DND-41 (cell line): ENCODE measurements at regions not wholly inside any gene's neighbourhood (a gene's known extent, or its start where the extent isn't known, plus 50 kb on each side); places are given as distances from the start of the nearest gene placed in this dataset.

Source experiments
- ATAC-seq: fragments of 200-7000 bp; cut with Tn5 transposase; 3 replicates; pipeline ENCODE4 v1.9.1; 2021; ENCODE audit warnings: low read depth; ENCODE audit not compliant: insufficient read depth
- DNase-seq: peaks from one replicate; pipeline ENCODE4 v3.0.0-alpha.2; 2020
- H2AFZ ChIP-seq: 2 replicates; pipeline ENCODE4 v1.6.0; 2012; ENCODE audit warnings: low read depth, low read length
- H3K27ac ChIP-seq: 2 replicates; pipeline ENCODE4 v1.5.1; 2012; ENCODE audit warnings: low read length, inconsistent platforms
- H3K27me3 ChIP-seq: fragments of 200-600 bp; sonication (generic); 2 replicates; pipeline ENCODE4 v1.6.0; 2012; ENCODE audit warnings: low read length, mild to moderate bottlenecking, inconsistent platforms; ENCODE audit not compliant: insufficient read depth, poor library complexity
- H3K36me3 ChIP-seq: 2 replicates; pipeline ENCODE4 v1.5.1; 2012; ENCODE audit warnings: low read length, inconsistent platforms; ENCODE audit not compliant: insufficient read depth
- H3K4me1 ChIP-seq: 2 replicates; pipeline ENCODE4 v1.5.1; 2012; ENCODE audit warnings: mild to moderate bottlenecking, low read length; ENCODE audit not compliant: insufficient read depth
- H3K4me2 ChIP-seq: 2 replicates; pipeline ENCODE4 v1.6.0; 2012; ENCODE audit warnings: mild to moderate bottlenecking, moderate library complexity, low read length, inconsistent platforms; ENCODE audit not compliant: insufficient read depth
- H3K4me3 ChIP-seq, 2 experiments: fragments of 200-600 bp in 1 of 2; shearing (Covaris generic) in 1 of 2; 2 replicates each; pipeline ENCODE4 v1.5.1; 2012 to 2016; ENCODE audit warnings: inconsistent platforms in 2 of 2, low read length in 2 of 2, mild to moderate bottlenecking in 2 of 2, low read depth in 1 of 2, moderate library complexity in 1 of 2
- H3K79me2 ChIP-seq: 2 replicates; pipeline ENCODE4 v1.6.0; 2012; ENCODE audit warnings: low read length, inconsistent platforms; ENCODE audit not compliant: insufficient read depth
- H3K9ac ChIP-seq: 2 replicates; pipeline ENCODE4 v1.6.0; 2012; ENCODE audit warnings: low read depth, mild to moderate bottlenecking, inconsistent platforms, low read length, moderate library complexity
- H3K9me3 ChIP-seq: 2 replicates; pipeline ENCODE4 v1.5.1; 2012; ENCODE audit warnings: low read length, moderate library complexity, mild to moderate bottlenecking, inconsistent platforms; ENCODE audit not compliant: insufficient read depth, severe bottlenecking
- H4K20me1 ChIP-seq: 2 replicates; pipeline ENCODE4 v1.6.0; 2012; ENCODE audit warnings: low read length; ENCODE audit not compliant: insufficient read depth
- CTCF ChIP-seq: IDR thresholded peaks from 2 replicates; pipeline ENCODE4 v1.5.1; 2012; ENCODE audit warnings: borderline replicate concordance, low read length, moderate library complexity, mild to moderate bottlenecking; ENCODE audit not compliant: poor library complexity, severe bottlenecking; ENCODE audit errors: extremely low read depth
- EZH2 ChIP-seq: IDR thresholded peaks from 3 replicates; pipeline ENCODE4 v1.6.1; 2012; ENCODE audit warnings: borderline replicate concordance, low read depth, mild to moderate bottlenecking, moderate library complexity, low read length, inconsistent platforms; ENCODE audit not compliant: severe bottlenecking

- no peak for DNase-seq
- Histone ChIP-seq H3K27me3 (no peaks in the 10 kb centered on the region), H3K4me2 (no peak overlapping the region), H4K20me1 (no peaks in the 10 kb centered on the region), H3K79me2 (no peaks in the 10 kb centered on the region), H3K27ac (no peak overlapping the region), H3K36me3 (no peaks in the 10 kb centered on the region), H3K4me1 (no peaks in the 10 kb centered on the region), H3K4me3 (no peak overlapping the region), H3K9ac (no peak overlapping the region), H3K9me3 (no peaks in the 10 kb centered on the region), H2AFZ (no peak overlapping the region)
- TF ChIP-seq EZH2 (no peak), CTCF (no peak)
- no peak for ATAC-seq
Measured at GRCh38 chr3:39657075-39657474, 152.3 kb upstream of the MYRIP start.

GRCh38 chr3:39657775-39658174, 151.6 kb upstream of the MYRIP start:
- H4K20me1 ChIP-seq: no peaks in the 10 kb centered on the region
- no peak overlapping the region for H3K4me3 ChIP-seq
- ATAC-seq: no peak
- H3K27ac ChIP-seq: no peak overlapping the region
- H3K36me3 ChIP-seq: no peaks in the 10 kb centered on the region
- H2AFZ ChIP-seq: no peak overlapping the region
- H3K4me2 ChIP-seq: no peak overlapping the region
- no peak for DNase-seq
- no peaks in the 10 kb centered on the region for H3K27me3 ChIP-seq
- no peaks in the 10 kb centered on the region for H3K4me1 ChIP-seq
- H3K9ac ChIP-seq: no peak overlapping the region
- TF ChIP-seq CTCF (no peak), EZH2 (no peak)
- no peaks in the 10 kb centered on the region for H3K79me2 ChIP-seq
- H3K9me3 ChIP-seq: no peaks in the 10 kb centered on the region

- H3K79me2 ChIP-seq: no peaks in the 10 kb centered on the region
- no peak overlapping the region for H3K27ac ChIP-seq
- no peaks in the 10 kb centered on the region for H3K4me1 ChIP-seq
- peaks cover 4% of the 10 kb centered on the region for H3K27me3 ChIP-seq
- DNase-seq (no peak), ATAC-seq (no peak)
- TF ChIP-seq CTCF: no peak
- TF ChIP-seq EZH2: no peak
- H2AFZ ChIP-seq: no peak overlapping the region
- H3K9me3 ChIP-seq: no peaks in the 10 kb centered on the region
- no peaks in the 10 kb centered on the region for H3K36me3 ChIP-seq
- no peaks in the 10 kb centered on the region for H4K20me1 ChIP-seq
- no peak overlapping the region for H3K4me3 ChIP-seq
- no peak overlapping the region for H3K4me2 ChIP-seq
- H3K9ac ChIP-seq: no peak overlapping the region
Measured at GRCh38 chr3:39664931-39665330, 144.5 kb upstream of the MYRIP start.

GRCh38 chr3:39665441-39665840, 144.0 kb upstream of the MYRIP start:
- Histone ChIP-seq H3K4me2 (no peak overlapping the region), H3K79me2 (no peaks in the 10 kb centered on the region), H3K9ac (no peak overlapping the region), H3K4me3 (no peak overlapping the region), H3K27me3 (peaks cover 4% of the 10 kb centered on the region), H3K4me1 (no peaks in the 10 kb centered on the region), H2AFZ (no peak overlapping the region), H3K27ac (no peak overlapping the region), H3K9me3 (no peaks in the 10 kb centered on the region), H4K20me1 (no peaks in the 10 kb centered on the region), H3K36me3 (no peaks in the 10 kb centered on the region)
- ATAC-seq (no peak), DNase-seq (no peak)
- TF ChIP-seq EZH2: no peak
- no peak for TF ChIP-seq CTCF
